DND-41 (cell line): ENCODE measurements at regions not wholly inside any gene's neighbourhood (a gene's known extent, or its start where the extent isn't known, plus 50 kb on each side); places are given as distances from the start of the nearest gene placed in this dataset.

Source experiments
- ATAC-seq: fragments of 200-7000 bp; cut with Tn5 transposase; 3 replicates; pipeline ENCODE4 v1.9.1; 2021; ENCODE audit warnings: low read depth; ENCODE audit not compliant: insufficient read depth
- DNase-seq: peaks from one replicate; pipeline ENCODE4 v3.0.0-alpha.2; 2020
- H2AFZ ChIP-seq: 2 replicates; pipeline ENCODE4 v1.6.0; 2012; ENCODE audit warnings: low read depth, low read length
- H3K27ac ChIP-seq: 2 replicates; pipeline ENCODE4 v1.5.1; 2012; ENCODE audit warnings: low read length, inconsistent platforms
- H3K27me3 ChIP-seq: fragments of 200-600 bp; sonication (generic); 2 replicates; pipeline ENCODE4 v1.6.0; 2012; ENCODE audit warnings: low read length, mild to moderate bottlenecking, inconsistent platforms; ENCODE audit not compliant: insufficient read depth, poor library complexity
- H3K36me3 ChIP-seq: 2 replicates; pipeline ENCODE4 v1.5.1; 2012; ENCODE audit warnings: low read length, inconsistent platforms; ENCODE audit not compliant: insufficient read depth
- H3K4me1 ChIP-seq: 2 replicates; pipeline ENCODE4 v1.5.1; 2012; ENCODE audit warnings: mild to moderate bottlenecking, low read length; ENCODE audit not compliant: insufficient read depth
- H3K4me2 ChIP-seq: 2 replicates; pipeline ENCODE4 v1.6.0; 2012; ENCODE audit warnings: mild to moderate bottlenecking, moderate library complexity, low read length, inconsistent platforms; ENCODE audit not compliant: insufficient read depth
- H3K4me3 ChIP-seq, 2 experiments: fragments of 200-600 bp in 1 of 2; shearing (Covaris generic) in 1 of 2; 2 replicates each; pipeline ENCODE4 v1.5.1; 2012 to 2016; ENCODE audit warnings: inconsistent platforms in 2 of 2, low read length in 2 of 2, mild to moderate bottlenecking in 2 of 2, low read depth in 1 of 2, moderate library complexity in 1 of 2
- H3K79me2 ChIP-seq: 2 replicates; pipeline ENCODE4 v1.6.0; 2012; ENCODE audit warnings: low read length, inconsistent platforms; ENCODE audit not compliant: insufficient read depth
- H3K9ac ChIP-seq: 2 replicates; pipeline ENCODE4 v1.6.0; 2012; ENCODE audit warnings: low read depth, mild to moderate bottlenecking, inconsistent platforms, low read length, moderate library complexity
- H3K9me3 ChIP-seq: 2 replicates; pipeline ENCODE4 v1.5.1; 2012; ENCODE audit warnings: low read length, moderate library complexity, mild to moderate bottlenecking, inconsistent platforms; ENCODE audit not compliant: insufficient read depth, severe bottlenecking
- H4K20me1 ChIP-seq: 2 replicates; pipeline ENCODE4 v1.6.0; 2012; ENCODE audit warnings: low read length; ENCODE audit not compliant: insufficient read depth
- CTCF ChIP-seq: IDR thresholded peaks from 2 replicates; pipeline ENCODE4 v1.5.1; 2012; ENCODE audit warnings: borderline replicate concordance, low read length, moderate library complexity, mild to moderate bottlenecking; ENCODE audit not compliant: poor library complexity, severe bottlenecking; ENCODE audit errors: extremely low read depth
- EZH2 ChIP-seq: IDR thresholded peaks from 3 replicates; pipeline ENCODE4 v1.6.1; 2012; ENCODE audit warnings: borderline replicate concordance, low read depth, mild to moderate bottlenecking, moderate library complexity, low read length, inconsistent platforms; ENCODE audit not compliant: severe bottlenecking

GRCh38 chr3:164390046-164390445, 688.2 kb downstream of the SI start:
- Histone ChIP-seq H3K79me2 (no peaks in the 10 kb centered on the region), H3K9ac (no peak overlapping the region), H3K27ac (no peak overlapping the region), H3K9me3 (no peaks in the 10 kb centered on the region), H3K4me3 (no peak overlapping the region), H3K27me3 (no peaks in the 10 kb centered on the region), H3K4me2 (no peak overlapping the region), H2AFZ (no peak overlapping the region), H4K20me1 (no peaks in the 10 kb centered on the region), H3K4me1 (no peaks in the 10 kb centered on the region), H3K36me3 (no peaks in the 10 kb centered on the region)
- TF ChIP-seq CTCF (peak; percentile 33), EZH2 (no peak)
- no peak for ATAC-seq
- no peak for DNase-seq

GRCh38 chr3:164387236-164387635, 691.1 kb downstream of the SI start:
- H4K20me1 ChIP-seq, result no peaks in the 10 kb centered on the region
- no peak overlapping the region for H3K4me2 ChIP-seq
- no peaks in the 10 kb centered on the region for H3K79me2 ChIP-seq
- H3K9me3 ChIP-seq, result no peaks in the 10 kb centered on the region
- no peak for ATAC-seq
- H2AFZ ChIP-seq, result no peak overlapping the region
- H3K4me3 ChIP-seq, result no peak overlapping the region
- TF ChIP-seq CTCF (no peak), EZH2 (no peak)
- DNase-seq, result no peak
- no peaks in the 10 kb centered on the region for H3K36me3 ChIP-seq
- H3K27ac ChIP-seq, result no peak overlapping the region
- H3K27me3 ChIP-seq, result no peaks in the 10 kb centered on the region
- no peaks in the 10 kb centered on the region for H3K4me1 ChIP-seq
- H3K9ac ChIP-seq, result no peak overlapping the region

GRCh38 chr3:164380156-164380555, 698.1 kb downstream of the SI start:
- TF ChIP-seq CTCF (no peak), EZH2 (no peak)
- Histone ChIP-seq H3K4me1 (no peaks in the 10 kb centered on the region), H4K20me1 (no peaks in the 10 kb centered on the region), H3K36me3 (no peaks in the 10 kb centered on the region), H3K4me2 (no peak overlapping the region), H3K27ac (no peak overlapping the region), H3K4me3 (no peak overlapping the region), H2AFZ (no peak overlapping the region), H3K79me2 (no peaks in the 10 kb centered on the region), H3K27me3 (no peaks in the 10 kb centered on the region), H3K9me3 (no peaks in the 10 kb centered on the region), H3K9ac (no peak overlapping the region)
- ATAC-seq (no peak), DNase-seq (no peak)

- TF ChIP-seq EZH2 (no peak), CTCF (no peak)
- no peak for ATAC-seq
- H2AFZ ChIP-seq, result no peak overlapping the region
Observed at GRCh38 chr3:164377466-164377865, 700.8 kb downstream of the SI start.

More at GRCh38 chr3:164377466-164377865, 700.8 kb downstream of the SI start:
- H3K36me3 ChIP-seq, result no peaks in the 10 kb centered on the region
- no peak overlapping the region for H3K27ac ChIP-seq
- DNase-seq, result no peak
- H3K79me2 ChIP-seq, result no peaks in the 10 kb centered on the region
- H3K27me3 ChIP-seq, result no peaks in the 10 kb centered on the region
- no peak overlapping the region for H3K9ac ChIP-seq
- H3K9me3 ChIP-seq, result no peaks in the 10 kb centered on the region
- H3K4me3 ChIP-seq, result no peak overlapping the region
- no peaks in the 10 kb centered on the region for H3K4me1 ChIP-seq
- H3K4me2 ChIP-seq, result no peak overlapping the region
- H4K20me1 ChIP-seq, result no peaks in the 10 kb centered on the region
